ENCODE measurements at regions not wholly inside any gene's neighbourhood (a gene's known extent, or its start where the extent isn't known, plus 50 kb on each side); places are given as distances from the start of the nearest gene placed in this dataset.

GRCh38 chr6:62479697-62480220, 193.7 kb upstream of the KHDRBS2 start:
- Mint-ChIP-seq H3K36me3 (no peaks in the 10 kb centered on the region), H3K27me3 (no peaks in the 10 kb centered on the region), H3K4me1 (no peaks in the 10 kb centered on the region), H3K27ac (no peak overlapping the region), H3K4me3 (no peak overlapping the region), H3K9me3 (no peaks in the 10 kb centered on the region)
- ATAC-seq (replicated peaks) (no peak), DNase-seq (no peak)

- no peaks in the 10 kb centered on the region for H3K4me1 Mint-ChIP-seq
- H3K4me3 Mint-ChIP-seq = no peak overlapping the region
- no peaks in the 10 kb centered on the region for H3K27me3 Mint-ChIP-seq
- H3K36me3 Mint-ChIP-seq = no peaks in the 10 kb centered on the region
- no peak overlapping the region for H3K27ac Mint-ChIP-seq
- DNase-seq = no peak
- H3K9me3 Mint-ChIP-seq = no peaks in the 10 kb centered on the region
- no peak for ATAC-seq (replicated peaks)
Measured at GRCh38 chr6:62474793-62475192, 188.8 kb upstream of the KHDRBS2 start.

- ATAC-seq (replicated peaks) (no peak), DNase-seq (no peak)
- Mint-ChIP-seq H3K9me3 (no peaks in the 10 kb centered on the region), H3K27ac (no peak overlapping the region), H3K4me1 (peaks cover 0 to 2% of the 10 kb centered on the region in 2 donors), H3K27me3 (no peaks in the 10 kb centered on the region), H3K4me3 (no peak overlapping the region), H3K36me3 (no peaks in the 10 kb centered on the region)
Measured at GRCh38 chr6:62466607-62467006, 180.6 kb upstream of the KHDRBS2 start.

- no peak overlapping the region for H3K4me3 Mint-ChIP-seq
- peaks cover 0 to 2% of the 10 kb centered on the region in 2 donors for H3K4me1 Mint-ChIP-seq
- H3K27ac Mint-ChIP-seq = no peak overlapping the region
- no peak for DNase-seq
- H3K9me3 Mint-ChIP-seq = no peaks in the 10 kb centered on the region
- no peaks in the 10 kb centered on the region for H3K36me3 Mint-ChIP-seq
- H3K27me3 Mint-ChIP-seq = no peaks in the 10 kb centered on the region
- no peak for ATAC-seq (replicated peaks)
Measured at GRCh38 chr6:62465206-62465605, 179.2 kb upstream of the KHDRBS2 start.

GRCh38 chr6:62452586-62452985, 166.6 kb upstream of the KHDRBS2 start:
- peak in 1 of 2 donors; percentile 49 for ATAC-seq (replicated peaks)

GRCh38 chr6:62446647-62447316, 160.8 kb upstream of the KHDRBS2 start:
- H3K4me1 Mint-ChIP-seq = peaks cover 5 to 20% of the 10 kb centered on the region in 2 donors

More at GRCh38 chr6:62452586-62452985, 166.6 kb upstream of the KHDRBS2 start:
- H3K4me3 Mint-ChIP-seq = no peak overlapping the region
- no peak for DNase-seq
- H3K4me1 Mint-ChIP-seq = peaks cover 6 to 10% of the 10 kb centered on the region in 2 donors
- peaks cover 0 to 5% of the 10 kb centered on the region in 2 donors for H3K27me3 Mint-ChIP-seq
- no peaks in the 10 kb centered on the region for H3K36me3 Mint-ChIP-seq
- H3K9me3 Mint-ChIP-seq = peaks cover 0 to 2% of the 10 kb centered on the region in 2 donors
- H3K27ac Mint-ChIP-seq = no peak overlapping the region

GRCh38 chr6:62445521-62445920, 159.5 kb upstream of the KHDRBS2 start:
- ATAC-seq (replicated peaks) = no peak
- Mint-ChIP-seq H3K9me3 (no peaks in the 10 kb centered on the region), H3K4me3 (no peak overlapping the region), H3K27ac (no peak overlapping the region), H3K27me3 (peaks cover 5 to 9% of the 10 kb centered on the region in 2 donors), H3K36me3 (no peaks in the 10 kb centered on the region), H3K4me1 (peaks cover 7 to 20% of the 10 kb centered on the region in 2 donors)
- no peak for DNase-seq

More at GRCh38 chr6:62446647-62447316, 160.8 kb upstream of the KHDRBS2 start:
- DNase-seq (no peak), ATAC-seq (replicated peaks) (peak; percentile 71 to 72)
- Mint-ChIP-seq H3K4me3 (no peak overlapping the region), H3K27me3 (peaks cover 0 to 3% of the 10 kb centered on the region in 2 donors), H3K9me3 (no peaks in the 10 kb centered on the region), H3K27ac (no peak overlapping the region), H3K36me3 (no peaks in the 10 kb centered on the region)

GRCh38 chr6:62441182-62441581, 155.2 kb upstream of the KHDRBS2 start:
- peaks cover 1 to 11% of the 10 kb centered on the region in 2 donors for H3K36me3 Mint-ChIP-seq
- DNase-seq (no peak), ATAC-seq (replicated peaks) (no peak)
- peaks cover 2 to 6% of the 10 kb centered on the region in 2 donors for H3K4me1 Mint-ChIP-seq
- peaks cover 17 to 18% of the 10 kb centered on the region in 2 donors for H3K9me3 Mint-ChIP-seq
- H3K27me3 Mint-ChIP-seq = peaks cover 6 to 11% of the 10 kb centered on the region in 2 donors
- no peak overlapping the region for H3K27ac Mint-ChIP-seq
- H3K4me3 Mint-ChIP-seq = no peak overlapping the region

GRCh38 chr6:62429781-62430180, 143.8 kb upstream of the KHDRBS2 start:
- H3K4me1 Mint-ChIP-seq = no peaks in the 10 kb centered on the region
- H3K27me3 Mint-ChIP-seq = peaks cover 0 to 5% of the 10 kb centered on the region in 2 donors
- H3K4me3 Mint-ChIP-seq = no peak overlapping the region
- H3K36me3 Mint-ChIP-seq = no peaks in the 10 kb centered on the region
- H3K9me3 Mint-ChIP-seq = no peaks in the 10 kb centered on the region
- no peak overlapping the region for H3K27ac Mint-ChIP-seq
- DNase-seq (no peak), ATAC-seq (replicated peaks) (no peak)

- no peak overlapping the region for H3K27ac Mint-ChIP-seq
- H3K4me3 Mint-ChIP-seq = no peak overlapping the region
- peaks cover 0 to 3% of the 10 kb centered on the region in 2 donors for H3K36me3 Mint-ChIP-seq
- no peaks in the 10 kb centered on the region for H3K4me1 Mint-ChIP-seq
- no peaks in the 10 kb centered on the region for H3K9me3 Mint-ChIP-seq
- ATAC-seq (replicated peaks) = no peak
- no peak for DNase-seq
- no peaks in the 10 kb centered on the region for H3K27me3 Mint-ChIP-seq
Measured at GRCh38 chr6:62400521-62401259, 114.7 kb upstream of the KHDRBS2 start.

- no peak overlapping the region for H3K27ac Mint-ChIP-seq
- ATAC-seq (replicated peaks) (peak in 1 of 2 donors; percentile 21), DNase-seq (no peak)
- peaks cover 5 to 6% of the 10 kb centered on the region in 2 donors for H3K9me3 Mint-ChIP-seq
- H3K4me3 Mint-ChIP-seq = no peak overlapping the region
- peaks cover 9 to 24% of the 10 kb centered on the region in 2 donors for H3K4me1 Mint-ChIP-seq
- H3K36me3 Mint-ChIP-seq = peaks cover 0 to 3% of the 10 kb centered on the region in 2 donors
- H3K27me3 Mint-ChIP-seq = no peaks in the 10 kb centered on the region
Measured at GRCh38 chr6:62393608-62394007, 107.6 kb upstream of the KHDRBS2 start.

- Mint-ChIP-seq H3K9me3 (peaks cover 5 to 6% of the 10 kb centered on the region in 2 donors), H3K27me3 (no peaks in the 10 kb centered on the region), H3K36me3 (peaks cover 0 to 2% of the 10 kb centered on the region in 2 donors), H3K27ac (no peak overlapping the region), H3K4me3 (no peak overlapping the region), H3K4me1 (peaks cover 9 to 24% of the 10 kb centered on the region in 2 donors)
- no peak for ATAC-seq (replicated peaks)
- DNase-seq = no peak
Measured at GRCh38 chr6:62392291-62392690, 106.3 kb upstream of the KHDRBS2 start.

- Mint-ChIP-seq H3K36me3 (no peaks in the 10 kb centered on the region), H3K4me1 (peaks cover 9 to 24% of the 10 kb centered on the region in 2 donors), H3K9me3 (peaks cover 5 to 6% of the 10 kb centered on the region in 2 donors), H3K27me3 (no peaks in the 10 kb centered on the region), H3K4me3 (no peak overlapping the region), H3K27ac (no peak overlapping the region)
- ATAC-seq (replicated peaks) (peak; percentile 72 to 74), DNase-seq (no peak)
Measured at GRCh38 chr6:62391358-62391757, 105.3 kb upstream of the KHDRBS2 start.

GRCh38 chr6:62390401-62390800, 104.4 kb upstream of the KHDRBS2 start:
- H3K4me1 Mint-ChIP-seq = peaks cover 9 to 24% of the 10 kb centered on the region in 2 donors
- DNase-seq = no peak
- peak; percentile 84 to 90 for ATAC-seq (replicated peaks)
- no peak overlapping the region for H3K4me3 Mint-ChIP-seq
- no peaks in the 10 kb centered on the region for H3K36me3 Mint-ChIP-seq
- peaks cover 5 to 6% of the 10 kb centered on the region in 2 donors for H3K9me3 Mint-ChIP-seq
- H3K27ac Mint-ChIP-seq = no peak overlapping the region
- no peaks in the 10 kb centered on the region for H3K27me3 Mint-ChIP-seq
